ENCODE measurements at regions not wholly inside any gene's neighbourhood (a gene's known extent, or its start where the extent isn't known, plus 50 kb on each side); places are given as distances from the start of the nearest gene placed in this dataset.
A peak's percentile ranks its signal among the peaks of the same experiment; 100 is the strongest.
"Not testable (repeated sequence)": the region's sequence is repeated elsewhere in the genome, so short reads cannot be mapped to it uniquely, and the experiment has no call there.

GRCh38 chr9:104334549-104334948 is 169.5 kb upstream of the OR13F1 start:
- DNase-seq, result no peak

- no peak for DNase-seq
Observed at GRCh38 chr9:104339692-104340091, 164.4 kb upstream of the OR13F1 start.

GRCh38 chr9:104342552-104342951 is 161.5 kb upstream of the OR13F1 start:
- no peak for DNase-seq

GRCh38 chr9:104345061-104345460 is 159.0 kb upstream of the OR13F1 start:
- no peak for DNase-seq

DNA sequence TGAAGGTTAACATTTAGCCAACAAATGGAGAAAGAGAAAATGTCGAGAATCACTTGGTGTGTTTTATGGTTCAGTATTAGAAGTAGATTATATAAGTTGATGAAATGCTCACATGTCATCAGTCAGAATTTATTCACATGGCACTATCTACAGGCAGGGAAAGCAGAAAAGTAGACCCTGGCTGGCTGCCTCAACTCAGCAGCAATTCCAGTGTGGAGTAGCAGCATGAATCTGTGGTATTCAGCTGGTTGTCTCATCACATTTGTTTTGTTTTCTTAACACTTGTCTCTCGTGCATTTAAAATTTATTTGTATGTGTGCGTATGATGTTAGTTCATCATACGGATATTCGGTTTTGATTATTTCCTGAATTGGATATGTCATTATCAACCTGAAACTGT is 153.5 kb upstream of the OR13F1 start:
- no peak for DNase-seq

- DNase-seq, result no peak
Observed at GRCh38 chr9:104351726-104352125, 152.3 kb upstream of the OR13F1 start.

GRCh38 chr9:104361207-104361606 is 142.9 kb upstream of the OR13F1 start:
- DNase-seq, result no peak

DNA sequence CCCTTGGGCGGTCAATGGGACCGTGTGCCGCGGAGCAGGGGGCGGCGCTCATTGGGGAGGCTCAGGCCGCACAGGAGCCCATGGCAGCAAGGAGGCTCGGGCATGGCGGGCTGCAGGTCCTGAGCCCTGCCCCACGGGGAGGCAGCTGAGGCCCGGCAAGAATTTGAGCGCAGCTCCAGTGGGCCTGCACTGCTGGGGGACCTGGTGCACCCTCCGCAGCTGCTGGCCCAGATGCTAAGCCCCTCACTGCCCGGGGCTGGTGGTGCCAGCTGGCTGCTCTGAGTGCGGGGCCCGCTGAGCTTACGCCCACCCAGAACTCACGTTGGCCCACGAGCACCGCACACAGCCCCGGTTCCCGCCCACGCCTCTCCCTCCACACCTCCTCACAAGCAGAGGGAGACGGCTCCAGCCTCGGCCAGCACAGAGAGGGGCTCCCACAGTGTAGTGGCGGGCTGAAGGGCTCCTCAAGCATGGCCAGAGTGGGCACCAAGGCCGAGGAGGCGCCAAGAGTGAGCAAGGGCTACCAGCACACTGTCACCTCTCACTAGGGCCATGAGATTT is 141.1 kb upstream of the OR13F1 start:
- no peak for DNase-seq

DNA sequence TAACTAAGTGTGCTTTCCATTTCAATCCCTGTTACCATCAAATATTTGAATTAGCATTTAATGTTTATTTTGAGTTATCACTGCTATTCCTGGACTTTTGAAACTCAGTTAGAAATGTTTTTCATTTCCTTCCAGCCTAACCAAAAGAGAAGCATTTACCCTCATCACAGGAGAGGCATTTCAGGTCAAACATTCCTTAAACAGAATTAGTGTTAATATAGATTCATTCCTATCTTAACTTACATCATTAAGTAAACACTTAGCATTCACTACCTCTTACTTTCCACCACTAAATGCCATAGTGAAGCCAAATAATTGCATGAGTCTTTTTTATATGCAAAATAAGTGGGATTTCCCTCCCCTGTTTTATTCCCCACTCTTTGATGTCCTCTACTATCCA is 136.6 kb upstream of the OR13F1 start:
- no peak for DNase-seq

- DNase-seq, result not testable (repeated sequence)
Observed at GRCh38 chr9:104368318-104368717, 135.7 kb upstream of the OR13F1 start.

DNA sequence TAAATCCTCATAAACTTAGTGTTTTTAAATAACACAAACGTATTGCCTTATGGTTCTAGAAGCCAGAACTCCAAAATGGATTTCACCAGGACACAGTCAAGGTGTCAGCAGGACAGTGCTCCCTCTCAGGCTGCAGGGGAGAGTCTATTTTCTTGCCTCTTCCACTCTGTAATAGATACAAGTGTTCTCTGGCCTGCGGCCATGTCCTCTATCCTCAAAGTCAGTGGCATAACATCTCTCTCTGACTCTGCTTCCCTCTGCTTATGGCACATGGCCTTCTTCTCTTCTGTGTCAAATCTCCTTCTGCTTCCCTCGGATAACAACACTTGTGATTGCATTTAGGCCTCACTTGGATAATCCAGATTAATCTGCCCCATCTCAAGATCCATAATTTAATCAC is 129.4 kb upstream of the OR13F1 start:
- DNase-seq, result no peak

DNA sequence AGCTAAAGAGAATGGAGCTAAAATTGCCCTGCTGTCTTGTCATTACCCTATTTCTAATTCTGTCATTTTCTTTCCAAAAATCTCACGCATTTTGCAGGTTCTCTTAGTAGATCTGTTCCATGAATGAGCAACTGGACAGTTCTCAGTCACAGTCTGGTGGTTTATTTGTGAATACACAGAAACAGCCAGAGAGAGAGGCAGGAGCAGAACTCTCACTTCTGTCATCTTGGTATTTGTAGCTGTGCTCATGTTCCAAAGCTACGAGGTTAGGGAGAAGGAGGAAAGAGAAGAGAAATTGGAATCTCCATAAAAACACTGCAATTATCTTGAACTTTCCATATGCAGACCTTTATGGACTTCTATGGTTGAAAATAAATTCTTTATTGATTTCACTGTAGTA is 118.0 kb upstream of the OR13F1 start:
- DNase-seq, result no peak

DNA sequence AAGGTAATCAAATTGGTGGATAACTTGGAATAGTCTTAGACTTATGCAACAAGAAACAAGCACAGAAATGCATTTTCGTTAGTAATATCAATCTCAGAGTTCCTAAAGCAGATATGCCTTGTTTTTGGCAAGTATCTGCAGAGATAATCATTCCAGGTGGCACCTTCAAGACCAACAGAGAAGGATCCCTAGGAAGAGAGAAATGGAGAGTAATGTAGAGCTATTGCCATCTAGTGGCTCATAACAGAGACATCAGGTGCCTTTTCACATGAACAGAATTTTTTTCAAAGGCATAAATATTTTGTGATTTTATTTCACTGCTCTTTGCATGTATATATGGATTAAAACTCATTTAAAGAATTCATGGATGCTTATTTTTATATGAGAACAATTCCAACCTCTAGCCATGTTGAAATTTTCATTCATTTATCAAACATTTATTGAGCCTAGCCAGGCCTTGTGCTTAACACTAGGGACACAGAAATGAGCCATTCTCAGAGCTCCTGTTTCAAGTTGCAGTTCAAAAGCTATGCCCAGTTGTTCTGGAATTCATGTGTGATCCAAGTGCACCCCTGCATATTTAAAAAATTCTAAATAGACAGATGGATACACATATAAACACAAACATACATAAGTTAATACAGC is 117.5 kb upstream of the OR13F1 start:
- peak; percentile 8 to 24 for DNase-seq

- no peak for DNase-seq
Observed at GRCh38 chr9:104388071-104388470, 116.0 kb upstream of the OR13F1 start.

DNA sequence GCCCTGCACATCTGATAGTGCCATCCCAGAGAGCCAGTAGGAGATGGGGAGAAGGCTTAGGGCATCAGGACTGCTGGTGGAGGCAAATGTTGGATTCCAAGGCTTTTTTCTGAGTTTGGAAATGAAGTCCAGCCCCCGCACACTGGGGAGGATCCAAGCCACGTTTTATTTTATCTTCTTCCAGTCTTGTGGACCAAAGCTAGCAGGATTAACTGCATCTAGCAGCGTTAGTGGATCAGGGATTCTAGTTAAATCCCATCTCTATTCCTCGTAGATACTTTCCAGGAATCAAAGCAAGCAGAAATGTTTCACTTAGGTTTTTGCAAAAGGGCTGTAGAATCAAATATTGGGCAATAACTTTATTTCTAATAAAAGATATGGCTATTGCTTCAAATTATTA is 114.7 kb upstream of the OR13F1 start:
- no peak for DNase-seq

DNA sequence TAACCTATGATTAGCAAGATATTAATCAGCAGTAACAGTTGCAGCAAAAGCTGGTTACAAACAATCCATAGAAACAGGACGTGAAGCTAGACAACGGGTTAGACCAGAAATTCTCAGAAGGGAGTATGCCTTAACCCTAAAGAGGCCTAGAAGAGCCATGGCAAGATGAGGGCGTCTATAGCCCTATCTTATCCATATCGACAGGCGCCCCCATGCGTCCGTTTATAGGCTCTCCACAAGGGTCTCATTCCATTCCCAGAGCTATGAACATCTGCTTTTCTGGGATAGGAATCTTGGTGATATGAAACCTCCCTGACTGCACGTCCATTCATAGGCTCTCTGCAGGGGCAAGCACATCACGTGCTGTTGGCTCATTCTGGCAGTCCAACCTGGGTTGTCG is 109.2 kb upstream of the OR13F1 start:
- DNase-seq, result not testable (repeated sequence)

DNA sequence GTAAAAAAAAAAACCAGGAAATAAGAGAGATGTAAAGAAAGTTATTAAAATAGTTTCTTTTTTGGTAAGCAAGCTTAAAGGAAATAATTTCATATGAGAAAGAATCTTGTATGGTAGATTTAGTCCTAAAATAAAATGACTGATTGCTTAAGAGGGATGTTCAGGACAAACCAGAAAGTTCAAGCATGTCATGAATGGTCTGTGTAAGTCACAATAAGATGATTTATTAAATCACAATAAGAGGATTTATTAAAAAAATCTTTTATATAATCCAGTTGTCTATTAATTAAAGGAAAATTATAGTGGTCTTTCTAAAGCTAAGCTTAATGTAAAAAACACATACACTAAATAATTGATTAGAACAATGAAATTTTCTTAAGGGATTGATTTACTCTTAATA is 91.8 kb upstream of the OR13F1 start:
- DNase-seq, result no peak

GRCh38 chr9:104416470-104416869 is 87.6 kb upstream of the OR13F1 start:
- DNase-seq, result no peak

- no peak for DNase-seq
Observed at GRCh38 chr9:104417296-104417695, 86.8 kb upstream of the OR13F1 start.

- DNase-seq, result no peak
Observed at GRCh38 chr9:104429031-104429546, 75.0 kb upstream of the OR13F1 start.

DNA sequence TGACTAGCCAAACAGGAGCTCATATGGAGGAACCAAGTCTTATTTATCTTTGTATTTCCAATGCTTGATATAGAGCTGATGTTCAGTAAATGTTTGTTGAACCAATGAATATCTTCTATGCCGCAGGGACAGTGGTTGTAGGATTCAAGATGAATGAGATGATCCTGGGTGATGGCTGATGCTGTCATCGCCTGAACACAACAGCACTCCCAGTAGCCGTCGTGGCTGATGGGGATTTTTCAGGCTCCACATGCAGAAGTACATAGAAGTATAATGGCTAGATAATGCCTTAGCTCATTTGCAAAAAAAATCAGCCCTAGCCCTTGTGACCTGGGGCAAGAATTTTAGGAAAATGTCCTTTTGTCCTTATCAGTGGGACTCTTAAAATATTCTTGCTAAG is 69.0 kb upstream of the OR13F1 start:
- no peak for DNase-seq

DNA sequence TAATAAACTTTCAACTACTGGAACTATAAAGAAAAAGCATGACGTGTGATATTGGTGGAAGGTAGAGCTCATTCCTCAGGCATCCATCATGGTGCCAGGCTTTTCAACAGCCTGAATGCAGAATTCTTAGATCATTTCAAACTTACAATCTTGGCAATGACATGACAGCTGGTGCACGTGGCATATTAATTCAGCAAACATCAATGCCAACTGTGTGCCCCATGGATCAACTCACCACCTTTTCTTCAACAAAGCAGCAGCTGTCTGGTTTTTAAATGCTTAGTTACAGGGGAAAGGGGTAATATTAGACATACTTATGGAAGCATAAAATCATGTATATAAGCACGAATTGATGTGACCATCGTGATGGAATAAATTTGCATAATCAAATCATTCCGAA is 56.0 kb upstream of the OR13F1 start:
- DNase-seq, result no peak
